Activated CD4-positive, alpha-beta T cell treated with anti-CD3 and anti-CD28 coated beads for 36 hours (primary cell): ENCODE measurements at regions not wholly inside any gene's neighbourhood (a gene's known extent, or its start where the extent isn't known, plus 50 kb on each side); places are given as distances from the start of the nearest gene placed in this dataset.

Experiments used
- ATAC-seq: fragments of 200-7000 bp; cut with Tn5 transposase; one replicate; pipeline ENCODE4 v1.10.0; 2021; ENCODE audit warnings: mild to moderate bottlenecking, moderate library complexity
- CTCF ChIA-PET: fragments of 350-600 bp; sonication (Branson Sonifier 250); formaldehyde crosslinking; loops from one replicate; lab custom pipeline; 2021; ENCODE audit warnings: antibody characterized with exemption; lab: Charles Lee
- POLR2A ChIA-PET: fragments of 350-600 bp; sonication (Branson Sonifier 250); formaldehyde crosslinking; loops from one replicate; lab custom pipeline; 2021; ENCODE audit warnings: antibody characterized with exemption, inconsistent platforms; lab: Charles Lee
- DNase-seq: peaks from one replicate; pipeline ENCODE4 v3.0.0-alpha.2; 2020
- H3K27ac Mint-ChIP-seq: one replicate; pipeline ENCODE4 v1.8.0; 2021; ENCODE audit warnings: mixed read lengths
- H3K27me3 Mint-ChIP-seq: one replicate; pipeline ENCODE4 v1.8.0; 2021; ENCODE audit warnings: mixed read lengths
- H3K36me3 Mint-ChIP-seq: one replicate; pipeline ENCODE4 v1.8.0; 2021; ENCODE audit warnings: low read depth, mixed read lengths
- H3K4me1 Mint-ChIP-seq: one replicate; pipeline ENCODE4 v1.8.0; 2021; ENCODE audit warnings: mixed read lengths
- H3K4me3 Mint-ChIP-seq: one replicate; pipeline ENCODE4 v1.8.0; 2021; ENCODE audit warnings: mild to moderate bottlenecking, moderate library complexity, mixed read lengths
- H3K9me3 Mint-ChIP-seq: one replicate; pipeline ENCODE4 v1.8.0; 2021; ENCODE audit warnings: low read depth, mixed read lengths
- intact Hi-C, 2 experiments: fragments of 100-400 bp; cut with DNase I in 1 of 2; cut with micrococcal nuclease in 1 of 2; formaldehyde crosslinking; loops; one replicate each; pipeline versions ENCODE4 v1.14.2 to v1.15.1; 2022 to 2024; cut with DNase I, micrococcal nuclease

DNA sequence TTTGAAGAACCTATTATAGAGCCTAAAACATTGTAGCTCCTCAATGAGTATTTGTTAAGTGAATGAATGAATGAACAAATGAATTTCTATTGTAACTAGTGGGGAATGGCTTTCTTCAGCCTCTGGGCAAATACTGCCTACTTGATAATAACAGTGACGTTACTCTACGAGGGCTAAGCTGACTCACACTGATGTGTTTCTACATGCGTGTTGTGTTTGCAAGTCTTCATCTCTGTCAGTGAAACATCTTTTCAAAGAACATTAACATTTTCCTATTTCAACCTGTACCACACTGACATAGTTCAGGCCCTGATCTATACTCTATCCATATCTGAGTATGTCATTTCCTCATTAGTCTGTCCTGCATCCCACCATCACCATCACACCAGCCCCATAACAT, 319.9 kb upstream of the ACVR2A start:
- intact Hi-C loops: no loop called here
- Mint-ChIP-seq H3K4me3 (no peak overlapping the region), H3K9me3 (no peaks in the 10 kb centered on the region), H3K27me3 (no peaks in the 10 kb centered on the region), H3K27ac (no peak overlapping the region), H3K36me3 (no peaks in the 10 kb centered on the region), H3K4me1 (peaks cover 29% of the 10 kb centered on the region)
- DNase-seq (no peak), ATAC-seq (peak; percentile 70)
- ChIA-PET CTCF (no interaction called here), POLR2A (no interaction called here)

DNA sequence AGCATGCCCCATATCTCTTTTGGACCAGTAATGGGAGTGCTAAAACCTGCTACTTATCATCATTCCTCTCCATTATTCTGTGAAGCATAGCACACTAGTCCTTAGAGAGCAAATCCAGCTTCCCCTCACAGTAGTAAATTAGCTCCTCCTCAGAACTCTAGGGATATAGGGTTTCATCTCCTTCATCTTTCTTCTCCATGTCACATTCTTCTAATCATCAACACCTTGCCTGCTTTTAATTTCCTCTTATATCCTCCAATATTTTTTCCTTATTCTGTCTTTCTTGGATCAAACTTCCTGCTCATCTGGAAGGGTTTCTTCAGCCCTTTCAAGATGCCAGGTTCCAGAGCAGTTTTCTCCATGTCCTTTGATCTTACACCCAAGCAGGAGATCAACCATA, 321.4 kb upstream of the ACVR2A start:
- peaks cover 29% of the 10 kb centered on the region for H3K4me1 Mint-ChIP-seq
- POLR2A ChIA-PET: no interaction called here

GRCh38 chr2:147521936-147522335, 322.9 kb upstream of the ACVR2A start:
- intact Hi-C loops: no loop called here
- ChIA-PET CTCF (interaction anchor here (0.6 kb wide), 1 partner anchor 10 kb away, joined by 3 read pairs; no protein-coding TSS in a partner anchor), POLR2A (no interaction called here)
- Mint-ChIP-seq H3K27ac (no peak overlapping the region), H3K4me3 (no peak overlapping the region), H3K4me1 (peaks cover 25% of the 10 kb centered on the region), H3K36me3 (no peaks in the 10 kb centered on the region), H3K27me3 (no peaks in the 10 kb centered on the region), H3K9me3 (no peaks in the 10 kb centered on the region)
- DNase-seq (no peak), ATAC-seq (no peak)

More for the DNA sequence above, 321.4 kb upstream of the ACVR2A start:
- ATAC-seq (no peak), DNase-seq (no peak)
- Mint-ChIP-seq H3K27me3 (no peaks in the 10 kb centered on the region), H3K4me3 (no peak overlapping the region), H3K36me3 (no peaks in the 10 kb centered on the region), H3K9me3 (no peaks in the 10 kb centered on the region), H3K27ac (no peak overlapping the region)
- intact Hi-C loops: no loop called here
- CTCF ChIA-PET: interaction anchor here (1.0 kb wide), 1 partner anchor 14 kb away, joined by 4 read pairs; no protein-coding TSS in a partner anchor

DNA sequence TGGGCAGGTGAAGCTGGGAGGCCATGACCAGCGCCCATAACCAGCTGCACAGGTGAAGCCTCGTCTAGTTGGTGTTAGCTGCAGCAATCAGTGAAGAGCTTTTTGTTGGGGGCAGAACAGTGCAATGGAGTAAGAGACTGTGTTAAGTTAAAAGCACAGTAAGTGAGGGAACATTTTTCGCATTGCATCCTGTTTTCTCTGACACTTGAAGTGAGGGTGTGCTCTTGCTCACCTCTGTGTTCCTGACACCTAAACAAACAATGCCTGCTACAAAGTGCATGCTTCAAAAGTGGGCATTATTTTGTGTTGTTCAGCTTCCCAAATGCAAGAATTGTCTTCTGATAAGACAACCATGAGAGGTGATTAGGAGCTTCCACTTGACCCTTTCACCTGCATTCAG, 324.0 kb upstream of the ACVR2A start:
- peaks cover 16% of the 10 kb centered on the region for H3K4me1 Mint-ChIP-seq
- POLR2A ChIA-PET: no interaction called here
- no peak for DNase-seq
- H3K4me3 Mint-ChIP-seq: no peak overlapping the region
- no peaks in the 10 kb centered on the region for H3K36me3 Mint-ChIP-seq
- CTCF ChIA-PET: interaction anchor here (0.6 to 0.9 kb wide), 2 partner anchors 24 to 121 kb away, joined by 3 read pairs; no protein-coding TSS in a partner anchor
- ATAC-seq: no peak
- intact Hi-C loops: no loop called here
- no peaks in the 10 kb centered on the region for H3K9me3 Mint-ChIP-seq
- H3K27ac Mint-ChIP-seq: no peak overlapping the region
- H3K27me3 Mint-ChIP-seq: no peaks in the 10 kb centered on the region

DNA sequence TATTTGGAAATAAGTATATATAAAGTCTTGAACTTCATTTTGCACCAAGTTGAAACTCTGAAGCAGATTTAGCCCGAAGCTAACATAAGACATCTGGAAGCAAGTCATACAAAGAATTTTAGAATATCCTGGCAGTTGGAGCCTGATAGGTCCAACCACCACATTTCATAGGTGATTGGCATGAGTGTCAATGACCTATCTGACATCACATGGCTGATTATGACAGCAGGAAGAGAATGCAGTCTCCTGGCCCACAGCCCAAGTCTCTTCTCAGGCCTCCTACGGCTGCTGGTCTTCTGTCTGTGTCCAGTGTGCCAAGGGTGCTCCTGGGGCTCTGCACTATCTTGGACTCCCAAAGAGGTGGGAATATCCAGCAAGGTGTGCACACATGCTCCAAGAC, 325.7 kb upstream of the ACVR2A start:
- intact Hi-C loops: no loop called here
- H3K27me3 Mint-ChIP-seq: no peaks in the 10 kb centered on the region

GRCh38 chr2:147515213-147515612, 329.6 kb upstream of the ACVR2A start:
- Mint-ChIP-seq H3K9me3 (no peaks in the 10 kb centered on the region), H3K27me3 (no peaks in the 10 kb centered on the region), H3K27ac (no peak overlapping the region), H3K4me1 (peaks cover 9% of the 10 kb centered on the region), H3K36me3 (no peaks in the 10 kb centered on the region), H3K4me3 (no peak overlapping the region)
- intact Hi-C loops: no loop called here
- ChIA-PET CTCF (interaction anchor here (1.3 kb wide), 1 partner anchor 15 kb away, joined by 3 read pairs; no protein-coding TSS in a partner anchor), POLR2A (no interaction called here)
- DNase-seq (no peak), ATAC-seq (no peak)

More for the DNA sequence above, 325.7 kb upstream of the ACVR2A start:
- CTCF ChIA-PET: no interaction called here
- Mint-ChIP-seq H3K36me3 (no peaks in the 10 kb centered on the region), H3K27ac (no peak overlapping the region), H3K9me3 (no peaks in the 10 kb centered on the region), H3K4me1 (peaks cover 6% of the 10 kb centered on the region), H3K4me3 (no peak overlapping the region)
- POLR2A ChIA-PET: no interaction called here
- ATAC-seq: no peak
- DNase-seq: no peak

DNA sequence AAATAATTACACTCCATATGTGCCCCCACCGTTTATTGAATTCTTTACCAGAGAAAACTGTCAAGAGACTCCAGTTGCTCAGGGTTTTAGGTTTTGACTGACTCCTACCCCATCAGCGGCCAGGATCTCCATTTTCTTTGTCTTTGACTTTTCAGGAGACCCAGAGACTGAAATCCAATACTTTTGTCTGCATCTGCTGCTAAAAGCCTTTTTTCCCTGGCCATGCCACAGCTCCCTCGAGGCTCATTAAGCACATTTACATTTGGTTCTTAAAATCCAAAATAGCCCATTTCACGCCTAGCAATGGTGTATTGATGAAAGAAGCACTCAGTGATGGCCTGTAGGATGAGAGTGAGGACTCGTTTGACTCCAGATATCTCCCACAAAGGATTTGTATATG, 332.6 kb upstream of the ACVR2A start:
- H3K9me3 Mint-ChIP-seq: no peaks in the 10 kb centered on the region
- ChIA-PET CTCF (interaction anchor here (0.9 kb wide), 1 partner anchor 10 kb away, joined by 3 read pairs; no protein-coding TSS in a partner anchor), POLR2A (no interaction called here)
- no peak overlapping the region for H3K27ac Mint-ChIP-seq
- no peak for ATAC-seq
- no peaks in the 10 kb centered on the region for H3K27me3 Mint-ChIP-seq
- intact Hi-C loops: no loop called here
- no peak for DNase-seq
- H3K4me1 Mint-ChIP-seq: peaks cover 9% of the 10 kb centered on the region
- no peaks in the 10 kb centered on the region for H3K36me3 Mint-ChIP-seq
- no peak overlapping the region for H3K4me3 Mint-ChIP-seq

GRCh38 chr2:147511491-147511948, 333.3 kb upstream of the ACVR2A start:
- Mint-ChIP-seq H3K4me3 (no peak overlapping the region), H3K27ac (no peak overlapping the region), H3K9me3 (no peaks in the 10 kb centered on the region), H3K4me1 (peaks cover 9% of the 10 kb centered on the region), H3K27me3 (no peaks in the 10 kb centered on the region), H3K36me3 (no peaks in the 10 kb centered on the region)
- DNase-seq (no peak), ATAC-seq (no peak)
- intact Hi-C loops: no loop called here
- ChIA-PET POLR2A (no interaction called here), CTCF (interaction anchor here (0.9 kb wide), 1 partner anchor 11 kb away, joined by 3 read pairs; no protein-coding TSS in a partner anchor)

GRCh38 chr2:147509821-147510220, 335.0 kb upstream of the ACVR2A start:
- ChIA-PET CTCF (no interaction called here), POLR2A (no interaction called here)
- H3K27ac Mint-ChIP-seq: no peak overlapping the region
- H3K36me3 Mint-ChIP-seq: no peaks in the 10 kb centered on the region
- no peaks in the 10 kb centered on the region for H3K27me3 Mint-ChIP-seq
- no peak overlapping the region for H3K4me3 Mint-ChIP-seq
- peaks cover 9% of the 10 kb centered on the region for H3K4me1 Mint-ChIP-seq
- intact Hi-C loops: no loop called here
- no peaks in the 10 kb centered on the region for H3K9me3 Mint-ChIP-seq
- no peak for DNase-seq
- ATAC-seq: no peak

- Mint-ChIP-seq H3K4me3 (no peak overlapping the region), H3K9me3 (no peaks in the 10 kb centered on the region), H3K36me3 (no peaks in the 10 kb centered on the region), H3K27ac (no peak overlapping the region), H3K4me1 (peaks cover 15% of the 10 kb centered on the region), H3K27me3 (no peaks in the 10 kb centered on the region)
- intact Hi-C loops: no loop called here
- ATAC-seq: no peak
- CTCF ChIA-PET: no interaction called here
- DNase-seq: no peak
- POLR2A ChIA-PET: no interaction called here
These were observed 337.9 kb upstream of the ACVR2A start for GRCh38 chr2:147506889-147507288.

GRCh38 chr2:147502711-147503290, 342.0 kb upstream of the ACVR2A start:
- Mint-ChIP-seq H3K27ac (no peak overlapping the region), H3K9me3 (no peaks in the 10 kb centered on the region), H3K4me1 (peaks cover 23% of the 10 kb centered on the region), H3K4me3 (no peak overlapping the region), H3K36me3 (no peaks in the 10 kb centered on the region), H3K27me3 (no peaks in the 10 kb centered on the region)
- CTCF ChIA-PET: no interaction called here
- POLR2A ChIA-PET: no interaction called here
- intact Hi-C loops: no loop called here
- DNase-seq (no peak), ATAC-seq (no peak)

DNA sequence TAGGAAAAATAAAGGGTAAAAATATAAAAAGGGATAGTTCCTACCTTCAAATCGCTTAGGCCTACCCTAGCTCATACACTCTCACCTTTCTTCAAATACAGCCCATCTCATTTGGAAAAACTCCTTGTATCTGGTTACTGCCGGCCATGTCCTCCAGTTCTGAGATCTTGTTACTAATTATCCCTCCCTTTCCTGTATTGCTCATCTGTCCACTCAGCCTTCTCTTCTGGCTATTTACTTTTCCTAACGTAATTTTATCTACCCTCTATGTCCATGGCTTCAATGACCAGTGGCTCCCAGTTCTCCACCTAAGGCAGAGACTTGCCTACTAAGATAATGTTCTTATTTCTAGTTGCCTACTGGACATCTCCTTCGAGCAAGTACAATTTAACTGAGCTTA, 342.9 kb upstream of the ACVR2A start:
- ChIA-PET CTCF (no interaction called here), POLR2A (no interaction called here)
- no peak overlapping the region for H3K27ac Mint-ChIP-seq
- intact Hi-C loops: no loop called here
- H3K4me1 Mint-ChIP-seq: peaks cover 23% of the 10 kb centered on the region
- no peak for ATAC-seq
- no peaks in the 10 kb centered on the region for H3K27me3 Mint-ChIP-seq
- H3K36me3 Mint-ChIP-seq: no peaks in the 10 kb centered on the region
- no peak overlapping the region for H3K4me3 Mint-ChIP-seq
- DNase-seq: no peak
- no peaks in the 10 kb centered on the region for H3K9me3 Mint-ChIP-seq
